SHP77 (cell line): ENCODE measurements at regions not wholly inside any gene's neighbourhood (a gene's known extent, or its start where the extent isn't known, plus 50 kb on each side); places are given as distances from the start of the nearest gene placed in this dataset.
"Not testable (repeated sequence)": the region's sequence is repeated elsewhere in the genome, so short reads cannot be mapped to it uniquely, and the experiment has no call there.

ENCODE experiments used
- DNase-seq, 2 experiments: peaks; one replicate each; lab custom pipeline; 2025; lab: John Stamatoyannopoulos, UW

DNA sequence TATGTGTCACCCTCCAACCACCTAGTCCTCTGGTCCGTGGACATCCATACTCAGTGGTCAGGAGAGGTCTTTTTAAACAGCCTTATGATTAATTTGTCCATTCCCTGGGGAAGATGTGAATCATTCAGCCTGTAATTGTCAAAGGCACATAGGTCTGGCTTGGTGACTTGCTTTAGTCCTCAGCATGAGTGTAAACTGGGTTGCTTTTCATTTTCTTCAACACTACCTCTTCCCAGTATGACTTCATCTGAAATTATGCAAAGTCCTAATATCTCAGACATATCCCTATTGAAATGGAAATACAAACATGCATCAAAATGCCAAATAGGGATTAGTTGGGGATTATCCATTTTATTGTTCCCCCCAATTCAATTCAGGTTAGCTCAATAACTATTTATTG, 208.3 kb upstream of the AMOT start:
- no peak for DNase-seq

GRCh38 chrX:113048480-113048879, 207.8 kb upstream of the AMOT start:
- DNase-seq, result no peak

DNA sequence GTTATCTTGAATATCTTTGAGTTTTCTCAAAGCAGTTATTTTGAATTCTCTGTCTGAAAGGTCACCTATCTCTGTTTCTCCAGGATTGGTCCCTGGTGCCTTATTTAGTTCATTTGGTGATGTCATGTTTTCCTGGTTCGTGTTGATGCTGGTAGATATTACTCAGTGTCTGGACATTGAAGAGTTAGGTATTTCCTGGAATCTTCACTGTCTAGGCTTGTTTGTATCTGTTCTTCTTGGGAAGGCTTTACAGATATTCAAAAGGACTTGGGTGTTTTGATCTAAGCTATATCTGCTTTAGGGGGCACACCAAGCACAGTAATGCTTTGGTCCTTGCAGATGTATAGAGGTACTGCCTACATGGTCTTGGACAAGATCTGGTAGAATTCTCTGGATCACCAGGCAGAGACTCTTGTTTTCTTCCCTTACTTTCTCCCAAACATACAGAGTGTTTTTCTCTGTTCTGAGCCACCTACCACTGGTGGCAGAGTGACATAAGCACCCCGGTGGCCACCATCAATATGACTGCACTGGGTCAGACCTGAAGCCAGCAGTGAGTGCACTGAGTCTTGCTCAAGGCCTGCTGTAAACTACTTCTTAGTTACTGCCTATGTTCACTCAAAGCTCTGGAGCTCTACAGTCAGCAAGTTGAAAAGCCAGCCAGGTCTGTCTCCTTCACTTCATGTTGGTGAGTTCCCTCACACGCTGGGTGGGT, 193.5 kb upstream of the AMOT start:
- DNase-seq, result no peak

- no peak for DNase-seq
These were observed 179.3 kb upstream of the AMOT start for GRCh38 chrX:113019958-113020357.

DNA sequence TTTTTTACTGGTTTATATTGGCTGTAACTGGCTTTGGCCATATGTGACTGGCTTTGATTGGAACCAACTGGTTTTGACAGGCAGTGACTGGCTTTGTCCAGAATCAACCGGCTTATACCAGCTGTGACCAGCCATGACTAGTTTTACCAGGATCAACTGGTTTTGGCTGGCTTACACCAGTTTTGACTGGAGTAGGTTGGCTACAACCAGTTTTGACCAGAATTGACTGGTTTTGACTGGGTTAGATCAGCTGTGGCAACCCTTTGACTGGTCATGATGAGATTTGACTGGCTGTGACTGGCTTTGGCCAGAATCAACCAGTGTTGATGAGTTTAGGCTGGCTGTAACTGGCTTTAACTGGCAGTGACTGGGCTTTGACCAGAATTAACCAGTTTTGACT, 169.2 kb upstream of the AMOT start:
- no peak for DNase-seq

DNA sequence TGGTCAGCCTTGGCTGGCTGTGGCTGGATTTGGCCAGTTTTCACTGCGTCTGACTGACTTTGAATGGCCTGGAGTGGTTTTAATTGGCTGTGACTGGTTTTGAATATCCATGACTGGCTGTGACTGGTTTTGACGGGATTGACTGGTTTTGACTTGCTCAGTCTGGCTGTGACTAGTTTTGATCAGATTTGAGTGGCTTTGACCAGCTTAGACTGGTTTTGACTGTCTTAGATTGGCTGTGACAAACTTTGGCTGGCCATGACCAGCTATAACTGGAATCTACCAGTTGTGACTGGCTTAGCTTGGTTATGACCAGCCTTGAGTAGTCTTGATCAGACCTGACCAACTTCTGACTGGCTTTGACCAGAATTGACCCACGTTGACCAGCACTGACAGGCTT, 168.4 kb upstream of the AMOT start:
- DNase-seq, result no peak

- DNase-seq, result no peak
These were observed 161.2 kb upstream of the AMOT start for GRCh38 chrX:113001836-113002235.

- no peak for DNase-seq
These were observed 157.4 kb upstream of the AMOT start for GRCh38 chrX:112997991-112998390.

- no peak for DNase-seq
These were observed 151.2 kb upstream of the AMOT start for GRCh38 chrX:112991801-112992200.

DNA sequence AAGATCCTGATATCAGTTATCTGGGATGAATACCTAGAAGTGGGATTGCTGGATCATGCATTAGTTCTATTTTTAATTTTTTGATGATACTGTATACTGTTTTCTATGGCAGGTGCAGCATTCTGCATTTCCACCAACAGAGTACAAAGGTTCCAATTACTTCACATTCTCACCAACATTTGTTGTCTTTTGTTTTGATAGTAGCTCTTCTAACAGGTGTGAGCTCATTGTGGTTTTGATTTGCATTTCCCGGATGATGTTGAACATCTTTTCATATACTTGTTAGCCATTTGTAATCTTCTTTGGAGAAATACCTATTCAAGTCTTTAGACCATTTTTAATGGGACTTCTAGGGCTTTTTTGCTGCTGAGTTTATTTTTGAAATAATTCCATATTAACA, 139.2 kb upstream of the AMOT start:
- no peak for DNase-seq

DNA sequence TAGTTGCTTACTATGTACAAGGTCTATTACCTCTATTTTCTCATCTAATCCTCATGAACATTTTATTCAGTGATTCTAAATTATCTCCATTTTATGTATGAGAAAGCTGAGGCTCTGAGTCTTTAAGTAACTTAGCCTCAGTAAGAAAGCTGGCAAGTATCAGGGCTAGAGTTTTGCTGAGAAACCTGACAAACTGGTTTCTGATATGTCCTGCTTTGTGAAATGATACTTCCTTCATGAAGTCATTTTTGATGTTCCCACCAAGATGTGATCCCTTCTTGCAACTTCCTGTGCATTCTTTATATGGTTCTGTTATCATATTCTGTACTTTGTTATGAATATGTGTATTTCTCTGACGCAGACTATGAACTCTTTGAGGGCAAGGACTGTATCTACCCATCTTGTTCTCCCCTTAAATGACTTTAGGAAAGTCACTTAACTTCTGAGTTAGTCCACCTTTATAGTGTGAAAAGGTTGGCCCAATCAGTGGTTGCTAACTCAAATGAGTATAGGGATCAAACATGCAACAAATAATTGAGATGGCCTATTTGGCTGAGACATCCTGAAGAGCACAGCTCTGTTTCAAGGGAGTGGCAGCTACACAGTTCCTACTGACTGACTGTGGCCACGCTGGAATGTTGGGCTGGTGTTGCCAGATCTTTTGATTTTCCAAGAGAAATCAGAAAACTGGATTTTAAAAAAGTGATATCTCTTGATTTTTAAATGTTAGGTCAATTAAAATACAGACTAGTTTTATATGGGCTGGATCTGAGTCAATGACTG, 127.9 kb upstream of the AMOT start:
- DNase-seq, result no peak

DNA sequence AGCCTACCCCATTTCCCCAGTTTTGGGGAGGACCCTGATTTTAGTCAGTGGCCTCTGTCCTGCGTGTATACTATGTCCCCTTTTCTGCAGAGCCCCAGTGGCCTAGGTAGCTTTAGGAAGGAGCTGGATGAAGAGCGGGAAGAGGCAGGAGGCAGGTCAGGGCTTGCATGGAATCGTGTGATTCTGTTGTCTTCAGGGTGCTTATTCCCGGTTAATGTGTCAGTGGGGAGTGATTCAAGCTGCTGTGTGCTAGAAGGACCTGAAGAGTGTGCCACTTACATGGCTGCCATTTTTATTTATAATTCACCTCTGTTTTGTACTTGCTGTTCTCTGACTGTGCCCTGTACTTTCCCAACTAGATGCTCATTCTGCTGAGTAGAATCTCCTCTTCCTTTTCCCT, 127.3 kb upstream of the AMOT start:
- DNase-seq, result no peak

GRCh38 chrX:112967341-112967740, 126.7 kb upstream of the AMOT start:
- no peak for DNase-seq

- no peak for DNase-seq
These were observed 121.3 kb upstream of the AMOT start for GRCh38 chrX:112961981-112962380.

- DNase-seq, result no peak
These were observed 107.5 kb upstream of the AMOT start for GRCh38 chrX:112947981-112948615.

DNA sequence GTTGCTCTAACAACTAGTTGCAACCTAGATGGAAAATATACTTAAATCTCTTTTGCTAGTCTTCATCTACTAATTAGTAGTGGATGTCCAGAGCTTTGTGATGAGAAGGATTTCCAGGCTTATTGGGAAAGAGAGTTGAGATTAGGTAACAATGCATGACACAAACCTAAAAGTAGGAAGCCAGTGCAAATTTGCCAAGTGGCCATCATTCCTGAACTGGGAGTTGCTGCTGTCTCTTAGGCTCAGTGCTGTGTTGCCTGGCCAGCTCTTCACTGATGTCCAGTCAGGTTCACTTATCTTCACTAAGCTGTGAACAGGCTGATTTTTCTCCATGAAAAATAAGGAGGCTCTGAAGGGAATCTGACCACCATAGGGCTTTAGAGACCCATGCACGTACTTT, 105.6 kb upstream of the AMOT start:
- DNase-seq, result no peak

- no peak for DNase-seq
These were observed 105.2 kb upstream of the AMOT start for GRCh38 chrX:112945826-112946225.

GRCh38 chrX:112941209-112941837, 100.7 kb upstream of the AMOT start:
- DNase-seq, result no peak

DNA sequence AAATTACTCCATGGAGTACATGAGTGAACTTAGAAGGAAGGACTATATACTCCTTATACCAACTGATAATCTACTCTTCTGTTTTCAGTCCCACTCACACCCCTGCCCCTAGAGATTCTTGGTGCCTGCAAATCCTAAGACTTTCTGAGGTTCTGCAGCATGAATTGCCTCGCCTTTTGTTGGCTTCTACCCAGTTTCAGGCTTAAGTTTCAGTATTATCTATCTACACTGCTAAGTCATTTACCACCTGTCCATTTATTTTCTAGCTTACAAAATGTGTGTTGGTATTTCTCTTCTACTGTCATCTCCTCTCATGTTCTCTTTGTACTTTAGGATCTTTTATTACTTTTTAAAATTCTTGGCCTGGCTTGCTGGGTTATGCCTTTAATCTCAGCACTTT, 94.4 kb upstream of the AMOT start:
- no peak for DNase-seq

GRCh38 chrX:112931900-112932299, 91.3 kb upstream of the AMOT start:
- no peak for DNase-seq

GRCh38 chrX:112931478-112931877, 90.8 kb upstream of the AMOT start:
- DNase-seq, result no peak

GRCh38 chrX:112923381-112923780, 82.8 kb upstream of the AMOT start:
- DNase-seq, result not testable (repeated sequence)

- DNase-seq, result no peak
These were observed 73.2 kb upstream of the AMOT start for GRCh38 chrX:112913807-112914206.
